ENCODE measurements at regions not wholly inside any gene's neighbourhood (a gene's known extent, or its start where the extent isn't known, plus 50 kb on each side); places are given as distances from the start of the nearest gene placed in this dataset.

GRCh38 chr3:187830181-187830580 lies 84.9 kb upstream of the BCL6 start:
- CTCF ChIA-PET = no interaction called here

More at GRCh38 chr3:187830181-187830580, 84.9 kb upstream of the BCL6 start:
- Mint-ChIP-seq H3K4me3 (no peak overlapping the region), H3K27me3 (ENCODE audit: low read depth) (no peaks in the 10 kb centered on the region), H3K4me1 (no peaks in the 10 kb centered on the region), H3K9me3 (peaks cover 5% of the 10 kb centered on the region; the same call in 1 of the 2 replicates), H3K27ac (no peak overlapping the region), H3K36me3 (peaks cover 5% of the 10 kb centered on the region; the same call in 1 of the 2 replicates)
- no peak for DNase-seq (ENCODE audit: low spot score)
- no peak for ATAC-seq
- TF ChIP-seq PRRX2 (CRISPR knock-in tag; IDR thresholded peaks at IDR 0.05) = no peak
- TF ChIP-seq FOXP1 (CRISPR knock-in tag; IDR thresholded peaks at IDR 0.05; ENCODE audit: borderline replicate concordance) = no peak
- no peak for TF ChIP-seq ZNF423 (CRISPR knock-in tag; IDR thresholded peaks at IDR 0.05)
- TF ChIP-seq, protein P1, sequence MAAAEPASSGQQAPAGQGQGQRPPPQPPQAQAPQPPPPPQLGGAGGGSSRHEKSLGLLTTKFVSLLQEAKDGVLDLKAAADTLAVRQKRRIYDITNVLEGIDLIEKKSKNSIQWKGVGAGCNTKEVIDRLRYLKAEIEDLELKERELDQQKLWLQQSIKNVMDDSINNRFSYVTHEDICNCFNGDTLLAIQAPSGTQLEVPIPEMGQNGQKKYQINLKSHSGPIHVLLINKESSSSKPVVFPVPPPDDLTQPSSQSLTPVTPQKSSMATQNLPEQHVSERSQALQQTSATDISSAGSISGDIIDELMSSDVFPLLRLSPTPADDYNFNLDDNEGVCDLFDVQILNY (CRISPR knock-in tag; IDR thresholded peaks at IDR 0.05) = no peak
- TF ChIP-seq, protein P2, sequence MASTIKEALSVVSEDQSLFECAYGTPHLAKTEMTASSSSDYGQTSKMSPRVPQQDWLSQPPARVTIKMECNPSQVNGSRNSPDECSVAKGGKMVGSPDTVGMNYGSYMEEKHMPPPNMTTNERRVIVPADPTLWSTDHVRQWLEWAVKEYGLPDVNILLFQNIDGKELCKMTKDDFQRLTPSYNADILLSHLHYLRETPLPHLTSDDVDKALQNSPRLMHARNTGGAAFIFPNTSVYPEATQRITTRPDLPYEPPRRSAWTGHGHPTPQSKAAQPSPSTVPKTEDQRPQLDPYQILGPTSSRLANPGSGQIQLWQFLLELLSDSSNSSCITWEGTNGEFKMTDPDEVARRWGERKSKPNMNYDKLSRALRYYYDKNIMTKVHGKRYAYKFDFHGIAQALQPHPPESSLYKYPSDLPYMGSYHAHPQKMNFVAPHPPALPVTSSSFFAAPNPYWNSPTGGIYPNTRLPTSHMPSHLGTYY (CRISPR knock-in tag; IDR thresholded peaks at IDR 0.05) = no peak
- no peak for TF ChIP-seq CREB1 (CRISPR knock-in tag; IDR thresholded peaks at IDR 0.05)
- no peak for TF ChIP-seq CDX4 (CRISPR knock-in tag; IDR thresholded peaks at IDR 0.05; ENCODE audit: borderline replicate concordance)
- TF ChIP-seq STAT6 (CRISPR knock-in tag; conservative IDR thresholded peaks at IDR 0.05; ENCODE audit: low read depth) = no peak
- TF ChIP-seq, protein P3, sequence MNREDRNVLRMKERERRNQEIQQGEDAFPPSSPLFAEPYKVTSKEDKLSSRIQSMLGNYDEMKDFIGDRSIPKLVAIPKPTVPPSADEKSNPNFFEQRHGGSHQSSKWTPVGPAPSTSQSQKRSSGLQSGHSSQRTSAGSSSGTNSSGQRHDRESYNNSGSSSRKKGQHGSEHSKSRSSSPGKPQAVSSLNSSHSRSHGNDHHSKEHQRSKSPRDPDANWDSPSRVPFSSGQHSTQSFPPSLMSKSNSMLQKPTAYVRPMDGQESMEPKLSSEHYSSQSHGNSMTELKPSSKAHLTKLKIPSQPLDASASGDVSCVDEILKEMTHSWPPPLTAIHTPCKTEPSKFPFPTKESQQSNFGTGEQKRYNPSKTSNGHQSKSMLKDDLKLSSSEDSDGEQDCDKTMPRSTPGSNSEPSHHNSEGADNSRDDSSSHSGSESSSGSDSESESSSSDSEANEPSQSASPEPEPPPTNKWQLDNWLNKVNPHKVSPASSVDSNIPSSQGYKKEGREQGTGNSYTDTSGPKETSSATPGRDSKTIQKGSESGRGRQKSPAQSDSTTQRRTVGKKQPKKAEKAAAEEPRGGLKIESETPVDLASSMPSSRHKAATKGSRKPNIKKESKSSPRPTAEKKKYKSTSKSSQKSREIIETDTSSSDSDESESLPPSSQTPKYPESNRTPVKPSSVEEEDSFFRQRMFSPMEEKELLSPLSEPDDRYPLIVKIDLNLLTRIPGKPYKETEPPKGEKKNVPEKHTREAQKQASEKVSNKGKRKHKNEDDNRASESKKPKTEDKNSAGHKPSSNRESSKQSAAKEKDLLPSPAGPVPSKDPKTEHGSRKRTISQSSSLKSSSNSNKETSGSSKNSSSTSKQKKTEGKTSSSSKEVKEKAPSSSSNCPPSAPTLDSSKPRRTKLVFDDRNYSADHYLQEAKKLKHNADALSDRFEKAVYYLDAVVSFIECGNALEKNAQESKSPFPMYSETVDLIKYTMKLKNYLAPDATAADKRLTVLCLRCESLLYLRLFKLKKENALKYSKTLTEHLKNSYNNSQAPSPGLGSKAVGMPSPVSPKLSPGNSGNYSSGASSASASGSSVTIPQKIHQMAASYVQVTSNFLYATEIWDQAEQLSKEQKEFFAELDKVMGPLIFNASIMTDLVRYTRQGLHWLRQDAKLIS (CRISPR knock-in tag; IDR thresholded peaks at IDR 0.05; ENCODE audit: borderline replicate concordance) = no peak
- TF ChIP-seq ZNF263 (CRISPR knock-in tag; IDR thresholded peaks at IDR 0.05; ENCODE audit: low read depth) = no peak
- no peak for TF ChIP-seq ETV6 (CRISPR knock-in tag; IDR thresholded peaks at IDR 0.05)
- TF ChIP-seq TCF7 (CRISPR knock-in tag; IDR thresholded peaks at IDR 0.05; ENCODE audit: low read depth) = no peak
- TF ChIP-seq NR3C1 (CRISPR knock-in tag; conservative IDR thresholded peaks at IDR 0.05; ENCODE audit: low read depth) = no peak
- TF ChIP-seq, protein P4, sequence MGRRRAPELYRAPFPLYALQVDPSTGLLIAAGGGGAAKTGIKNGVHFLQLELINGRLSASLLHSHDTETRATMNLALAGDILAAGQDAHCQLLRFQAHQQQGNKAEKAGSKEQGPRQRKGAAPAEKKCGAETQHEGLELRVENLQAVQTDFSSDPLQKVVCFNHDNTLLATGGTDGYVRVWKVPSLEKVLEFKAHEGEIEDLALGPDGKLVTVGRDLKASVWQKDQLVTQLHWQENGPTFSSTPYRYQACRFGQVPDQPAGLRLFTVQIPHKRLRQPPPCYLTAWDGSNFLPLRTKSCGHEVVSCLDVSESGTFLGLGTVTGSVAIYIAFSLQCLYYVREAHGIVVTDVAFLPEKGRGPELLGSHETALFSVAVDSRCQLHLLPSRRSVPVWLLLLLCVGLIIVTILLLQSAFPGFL (CRISPR knock-in tag; IDR thresholded peaks at IDR 0.05; ENCODE audit: borderline replicate concordance) = no peak
- POLR2A ChIA-PET = no interaction called here

All from WTC11 (cell line).